ENCODE measurements at regions not wholly inside any gene's neighbourhood (a gene's known extent, or its start where the extent isn't known, plus 50 kb on each side); places are given as distances from the start of the nearest gene placed in this dataset.

DNA sequence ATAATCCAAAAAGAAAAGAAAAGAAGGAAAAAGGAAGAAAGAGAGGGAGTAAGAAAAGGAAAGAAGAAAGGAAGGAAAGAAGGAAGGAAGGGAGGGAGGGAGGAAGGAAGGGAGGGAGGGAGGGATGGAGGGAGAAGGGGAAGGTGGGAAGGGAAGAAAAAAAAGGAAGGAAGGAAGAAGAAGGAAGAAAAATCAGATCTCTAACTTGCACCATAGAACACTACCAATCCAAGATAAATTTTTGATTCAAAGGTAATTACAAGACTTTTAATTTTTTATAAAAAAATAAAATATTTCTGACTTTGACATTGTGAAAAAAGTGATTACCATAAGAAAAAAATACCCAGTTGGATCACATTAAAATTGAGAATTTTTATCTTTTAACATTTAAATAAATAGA is 70.5 kb upstream of the NKAIN2 start:
- ChIA-PET RAD21 (ENCODE audit: low non-redundant PET in 1 of 2, low total read pairs in 2 of 2, uncharacterized antibody in 2 of 2, unreplicated experiment in 2 of 2) (no interaction called here), POLR2A (no interaction called here)
- no peak overlapping the region for H3K9ac ChIP-seq (ENCODE audit: low read length)

More for the DNA sequence above, 70.5 kb upstream of the NKAIN2 start:
- H3K27me3 ChIP-seq (ENCODE audit: insufficient read depth, low read length), result no peaks in the 10 kb centered on the region
- intact Hi-C loops (cut with micrococcal nuclease), result no loop called here
- no peaks in the 10 kb centered on the region for H4K20me1 ChIP-seq (ENCODE audit: insufficient read depth)
- no peak overlapping the region for H3K27ac ChIP-seq (ENCODE audit: low read depth, low read length)
- BruUV-seq (replicated peaks), result no TSS peak
- H3K9me2 ChIP-seq (ENCODE audit: insufficient read depth), result no peaks in the 10 kb centered on the region
- H3K36me3 ChIP-seq (ENCODE audit: control insufficient read depth in 1 of 2, insufficient read depth in 2 of 2, low read length in 2 of 2), result no peaks in the 10 kb centered on the region
- no peak overlapping the region for H2AFZ ChIP-seq (ENCODE audit: low read depth, low read length, poor library complexity, severe bottlenecking)
- H3K79me2 ChIP-seq (ENCODE audit: insufficient read depth, low read length), result no peaks in the 10 kb centered on the region
- CTCF ChIA-PET, result interaction anchor here (1.0 kb wide), 1 partner anchor 18 kb away, joined by 3 read pairs; no protein-coding TSS in a partner anchor
- ATAC-seq (no peak), DNase-seq (ENCODE audit: low read depth, low spot score) (no peak)
- no peaks in the 10 kb centered on the region for H3K4me1 ChIP-seq (ENCODE audit: control insufficient read depth in 1 of 2, insufficient read depth in 2 of 2, low read length in 2 of 2)
- H3K9me3 ChIP-seq (ENCODE audit: control insufficient read depth in 1 of 2, insufficient read depth in 1 of 2, low read depth in 1 of 2, low read length in 2 of 2), result no peaks in the 10 kb centered on the region
- no peak overlapping the region for H3K4me2 ChIP-seq (ENCODE audit: low read length)
- TF ChIP-seq TCF7L2 (IDR thresholded peaks at IDR 0.05; ENCODE audit: borderline replicate concordance, extremely low read depth, insufficient read depth, insufficient read length), result no peak
- TF ChIP-seq SP1 (IDR thresholded peaks at IDR 0.05; ENCODE audit: low read depth), result no peak
- TF ChIP-seq POLR2A (IDR thresholded peaks at IDR 0.05; ENCODE audit: borderline replicate concordance, extremely low read depth, insufficient read depth, insufficient read length), result no peak
- TF ChIP-seq SIN3A (IDR thresholded peaks at IDR 0.05; ENCODE audit: low read depth), result no peak
- TF ChIP-seq, protein P1, sequence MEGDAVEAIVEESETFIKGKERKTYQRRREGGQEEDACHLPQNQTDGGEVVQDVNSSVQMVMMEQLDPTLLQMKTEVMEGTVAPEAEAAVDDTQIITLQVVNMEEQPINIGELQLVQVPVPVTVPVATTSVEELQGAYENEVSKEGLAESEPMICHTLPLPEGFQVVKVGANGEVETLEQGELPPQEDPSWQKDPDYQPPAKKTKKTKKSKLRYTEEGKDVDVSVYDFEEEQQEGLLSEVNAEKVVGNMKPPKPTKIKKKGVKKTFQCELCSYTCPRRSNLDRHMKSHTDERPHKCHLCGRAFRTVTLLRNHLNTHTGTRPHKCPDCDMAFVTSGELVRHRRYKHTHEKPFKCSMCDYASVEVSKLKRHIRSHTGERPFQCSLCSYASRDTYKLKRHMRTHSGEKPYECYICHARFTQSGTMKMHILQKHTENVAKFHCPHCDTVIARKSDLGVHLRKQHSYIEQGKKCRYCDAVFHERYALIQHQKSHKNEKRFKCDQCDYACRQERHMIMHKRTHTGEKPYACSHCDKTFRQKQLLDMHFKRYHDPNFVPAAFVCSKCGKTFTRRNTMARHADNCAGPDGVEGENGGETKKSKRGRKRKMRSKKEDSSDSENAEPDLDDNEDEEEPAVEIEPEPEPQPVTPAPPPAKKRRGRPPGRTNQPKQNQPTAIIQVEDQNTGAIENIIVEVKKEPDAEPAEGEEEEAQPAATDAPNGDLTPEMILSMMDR (IDR thresholded peaks at IDR 0.05 in 2 of 3, conservative IDR thresholded peaks at IDR 0.05 in 1 of 3; ENCODE audit: borderline replicate concordance in 1 of 3, insufficient read depth in 1 of 3, low read depth in 2 of 3, low read length in 2 of 3), result no peak
- TF ChIP-seq ELF1 (IDR thresholded peaks at IDR 0.05; ENCODE audit: borderline replicate concordance, low read depth), result no peak
- TF ChIP-seq RAD21 (IDR thresholded peaks at IDR 0.05; ENCODE audit: low read depth), result no peak
- TF ChIP-seq JUND (IDR thresholded peaks at IDR 0.05), result no peak
- TF ChIP-seq ZFX (IDR thresholded peaks at IDR 0.05), result no peak
- TF ChIP-seq CBX3 (IDR thresholded peaks at IDR 0.05; ENCODE audit: low read depth), result no peak
- TF ChIP-seq EGR1 (IDR thresholded peaks at IDR 0.05; ENCODE audit: low read depth), result no peak
- TF ChIP-seq, protein P2, sequence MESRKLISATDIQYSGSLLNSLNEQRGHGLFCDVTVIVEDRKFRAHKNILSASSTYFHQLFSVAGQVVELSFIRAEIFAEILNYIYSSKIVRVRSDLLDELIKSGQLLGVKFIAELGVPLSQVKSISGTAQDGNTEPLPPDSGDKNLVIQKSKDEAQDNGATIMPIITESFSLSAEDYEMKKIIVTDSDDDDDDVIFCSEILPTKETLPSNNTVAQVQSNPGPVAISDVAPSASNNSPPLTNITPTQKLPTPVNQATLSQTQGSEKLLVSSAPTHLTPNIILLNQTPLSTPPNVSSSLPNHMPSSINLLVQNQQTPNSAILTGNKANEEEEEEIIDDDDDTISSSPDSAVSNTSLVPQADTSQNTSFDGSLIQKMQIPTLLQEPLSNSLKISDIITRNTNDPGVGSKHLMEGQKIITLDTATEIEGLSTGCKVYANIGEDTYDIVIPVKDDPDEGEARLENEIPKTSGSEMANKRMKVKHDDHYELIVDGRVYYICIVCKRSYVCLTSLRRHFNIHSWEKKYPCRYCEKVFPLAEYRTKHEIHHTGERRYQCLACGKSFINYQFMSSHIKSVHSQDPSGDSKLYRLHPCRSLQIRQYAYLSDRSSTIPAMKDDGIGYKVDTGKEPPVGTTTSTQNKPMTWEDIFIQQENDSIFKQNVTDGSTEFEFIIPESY (IDR thresholded peaks at IDR 0.05; ENCODE audit: extremely low read depth, insufficient replicate concordance, low read length), result no peak
- TF ChIP-seq EZH2phosphoT487 (IDR thresholded peaks at IDR 0.05; ENCODE audit: borderline replicate concordance), result no peak
- no peak overlapping the region for H3K4me3 ChIP-seq (replicated peaks in 1 of 2; ENCODE audit: low read depth in 1 of 2, low read length in 2 of 2)

All from HCT116 (cell line).